Myocyte (in vitro differentiated cells): ENCODE measurements at regions not wholly inside any gene's neighbourhood (a gene's known extent, or its start where the extent isn't known, plus 50 kb on each side); places are given as distances from the start of the nearest gene placed in this dataset.

Experiments
- DNase-seq: peaks from one replicate; pipeline ENCODE4 v3.0.0-alpha.2; 2012; ENCODE audit warnings: low read depth

DNA sequence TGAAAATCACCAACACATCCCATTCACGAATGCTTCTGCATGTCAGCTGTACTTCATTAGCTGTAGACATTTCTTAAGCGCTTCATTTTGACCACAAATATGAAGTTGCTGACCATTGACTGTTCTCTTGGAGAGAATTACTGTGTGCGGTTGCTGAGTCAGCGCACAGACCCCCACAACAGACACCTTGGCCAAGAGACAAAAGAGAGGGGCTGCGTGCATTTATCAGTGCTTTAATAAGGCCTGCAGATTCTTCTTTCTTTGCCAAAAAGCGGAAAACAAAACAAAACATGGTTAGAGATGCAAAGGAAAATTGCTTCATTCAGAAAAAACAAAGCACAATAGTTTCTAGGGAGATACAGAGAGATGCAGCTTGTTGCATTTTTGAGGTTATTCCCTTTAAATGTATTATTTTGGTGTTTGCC lies 174.7 kb downstream of the ACKR3 start:
- peak; percentile 93 for DNase-seq

DNA sequence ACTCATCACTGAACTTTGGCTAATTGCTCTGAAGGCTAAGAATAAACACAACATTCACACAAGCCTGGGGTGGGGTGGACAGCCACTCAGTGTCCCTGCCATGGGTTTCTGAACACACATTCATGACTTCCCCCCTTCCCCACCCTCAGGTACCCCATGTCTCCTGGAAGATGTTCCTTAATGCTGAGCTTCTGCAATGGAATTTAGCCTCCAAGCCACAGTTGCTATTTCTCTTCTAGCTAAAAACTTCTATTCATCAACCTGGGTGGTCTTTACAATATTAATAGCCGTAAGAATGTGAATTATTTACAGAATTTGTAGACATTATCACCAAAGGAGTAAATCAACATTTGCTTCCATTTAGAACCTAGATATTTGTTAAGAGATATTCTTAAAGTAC lies 175.1 kb downstream of the ACKR3 start:
- no peak for DNase-seq

DNA sequence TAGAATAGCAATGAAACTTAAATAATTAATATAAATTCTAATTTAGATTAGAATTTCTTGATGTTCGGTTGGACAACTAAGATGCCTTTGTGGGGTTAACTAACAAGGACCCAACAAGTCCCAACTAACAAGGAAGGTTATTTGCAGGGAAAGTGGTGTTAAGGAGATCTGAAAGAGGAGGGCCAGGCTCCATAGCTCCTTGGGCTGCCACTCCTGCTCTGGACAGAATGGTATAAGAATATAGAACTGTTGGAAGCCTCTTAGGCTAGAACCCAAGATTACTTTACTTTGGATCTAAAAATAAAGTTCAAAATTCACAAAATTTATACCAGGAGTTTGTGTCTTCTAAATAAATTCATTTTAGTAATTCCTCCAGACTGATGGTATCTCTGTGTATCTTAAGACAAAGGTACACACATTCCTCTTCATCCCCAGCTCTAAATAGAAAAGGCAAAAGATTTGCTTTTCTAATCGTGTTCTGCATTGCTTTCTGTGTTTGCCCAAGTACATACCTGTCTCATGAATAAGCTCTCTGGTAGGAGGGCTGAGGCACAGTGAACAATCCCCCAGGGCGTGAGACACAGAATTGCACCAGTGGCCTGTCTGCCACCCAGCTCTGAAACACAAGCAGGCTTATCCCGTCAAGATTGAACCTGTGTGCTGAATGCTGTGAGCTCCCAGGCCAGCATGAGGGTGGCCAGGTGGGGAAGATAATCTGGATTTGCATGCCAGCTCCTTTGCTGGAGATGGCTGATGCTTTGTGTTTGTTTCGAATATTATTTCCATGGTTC lies 176.0 kb downstream of the ACKR3 start:
- peak; percentile 61 for DNase-seq

DNA sequence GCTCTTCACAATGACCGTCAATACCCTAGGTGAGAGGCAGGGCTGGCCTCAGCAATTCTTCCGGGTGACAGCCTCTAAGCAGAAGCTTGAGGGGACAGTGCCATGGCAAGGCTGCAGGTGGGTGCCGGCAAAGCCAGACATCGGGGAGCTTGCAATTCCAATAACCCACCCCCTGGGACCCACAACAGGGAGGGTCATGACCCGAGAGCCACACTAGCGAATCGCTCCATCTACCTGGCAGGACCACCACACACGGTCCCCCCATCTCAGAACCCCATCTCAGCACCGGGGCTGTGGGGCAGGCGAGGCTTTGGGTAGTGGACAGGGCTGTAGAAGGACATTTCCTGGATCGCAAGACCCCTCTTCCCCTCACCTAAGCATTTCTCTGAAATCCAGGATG lies 177.2 kb downstream of the ACKR3 start:
- no peak for DNase-seq

DNA sequence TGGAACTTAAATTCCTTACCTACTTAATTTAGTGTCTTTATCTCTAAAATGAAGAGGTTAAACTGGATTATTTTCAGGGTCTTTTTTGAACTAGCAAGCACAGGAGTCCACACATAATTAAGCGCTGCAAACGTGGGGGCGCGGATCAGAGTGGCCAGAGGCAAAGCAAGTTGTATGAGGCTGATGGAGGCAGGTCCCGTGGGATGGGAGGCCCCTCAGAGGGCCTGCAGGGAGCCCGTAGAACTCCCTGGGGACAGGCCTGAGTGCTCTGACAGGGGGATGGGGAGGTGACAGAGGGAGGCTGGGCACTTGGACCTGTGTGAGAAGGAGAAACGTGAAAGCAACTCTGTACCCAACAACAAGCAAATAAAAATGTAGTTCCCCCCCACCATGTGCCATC lies 177.8 kb downstream of the ACKR3 start:
- no peak for DNase-seq

DNA sequence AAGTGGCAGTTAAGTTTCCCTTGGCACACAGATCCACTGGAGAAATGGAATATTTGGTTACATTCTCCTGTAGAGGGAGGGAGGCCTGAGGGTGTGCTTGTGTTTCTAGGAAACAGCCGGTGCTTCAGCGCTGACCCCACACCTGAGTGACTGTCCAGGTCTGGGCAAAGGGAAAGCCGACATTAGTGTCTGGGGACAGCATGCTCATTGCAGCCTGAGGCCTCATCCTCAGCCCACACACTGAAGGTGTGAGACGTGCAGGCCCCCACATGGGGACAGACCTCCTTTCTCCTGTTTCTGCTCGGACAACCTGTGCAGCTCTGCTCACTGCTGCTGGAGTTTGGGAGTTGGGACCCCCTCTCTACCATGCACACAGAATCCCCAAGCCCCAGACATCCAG lies 178.3 kb downstream of the ACKR3 start:
- no peak for DNase-seq

DNA sequence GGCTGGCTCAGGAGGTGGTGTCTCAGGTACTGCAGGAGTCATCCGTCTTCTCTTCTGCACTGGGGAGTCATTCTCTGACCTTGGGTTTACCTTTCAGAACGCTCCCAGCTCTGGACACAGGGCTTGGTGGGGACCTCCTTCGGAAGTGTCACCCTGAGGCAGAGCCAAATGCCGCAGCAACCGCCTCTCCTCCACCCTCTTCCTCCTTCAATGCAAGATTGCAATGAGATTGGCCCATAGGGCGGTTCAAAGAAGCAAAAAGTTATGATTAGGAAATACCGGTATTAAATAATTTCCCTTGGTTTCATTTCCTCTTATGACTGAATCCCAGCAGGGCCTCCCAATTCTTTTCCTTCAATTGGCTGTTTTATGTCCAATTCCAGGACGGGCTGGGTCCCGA lies 178.8 kb downstream of the ACKR3 start:
- DNase-seq = no peak

DNA sequence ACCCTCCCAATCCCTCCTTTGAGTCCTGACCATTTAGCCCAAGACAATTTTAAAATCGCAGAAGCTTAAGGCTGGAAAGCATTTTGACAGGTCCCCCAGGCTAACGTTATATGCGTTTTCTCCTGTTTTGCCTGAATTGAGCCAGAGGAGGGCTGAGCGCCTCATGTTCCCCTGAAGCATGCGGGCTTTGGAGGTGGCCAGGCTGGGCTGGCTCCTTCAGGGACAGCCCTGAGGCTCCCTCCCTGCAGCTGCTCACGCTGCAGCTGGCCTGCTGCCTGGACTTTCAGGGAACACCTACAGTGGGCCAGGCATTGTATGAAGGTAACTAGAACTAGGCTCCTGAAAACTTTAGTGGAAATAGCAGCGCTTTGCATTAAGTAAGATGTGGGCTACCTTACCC lies 179.2 kb downstream of the ACKR3 start:
- peak; percentile 62 for DNase-seq

DNA sequence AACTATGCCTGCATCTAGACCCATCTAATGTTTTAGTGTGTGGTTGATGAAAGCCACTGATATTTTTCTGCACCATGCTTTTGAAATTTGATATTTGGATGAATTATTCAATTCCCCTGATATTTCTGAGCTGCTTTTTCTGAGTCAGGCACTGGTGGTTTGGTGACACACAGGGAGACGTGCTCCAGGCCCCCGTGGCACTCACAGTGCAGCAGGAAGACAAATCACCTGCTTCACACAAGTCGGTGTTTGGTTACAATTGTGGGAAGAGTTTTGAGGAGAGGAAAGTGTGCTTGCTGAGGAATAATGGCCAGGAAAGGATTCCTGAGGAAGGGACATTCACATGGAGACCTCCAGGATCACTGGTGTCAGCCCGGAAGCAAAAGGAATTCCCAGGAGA lies 179.7 kb downstream of the ACKR3 start:
- peak; percentile 88 for DNase-seq

DNA sequence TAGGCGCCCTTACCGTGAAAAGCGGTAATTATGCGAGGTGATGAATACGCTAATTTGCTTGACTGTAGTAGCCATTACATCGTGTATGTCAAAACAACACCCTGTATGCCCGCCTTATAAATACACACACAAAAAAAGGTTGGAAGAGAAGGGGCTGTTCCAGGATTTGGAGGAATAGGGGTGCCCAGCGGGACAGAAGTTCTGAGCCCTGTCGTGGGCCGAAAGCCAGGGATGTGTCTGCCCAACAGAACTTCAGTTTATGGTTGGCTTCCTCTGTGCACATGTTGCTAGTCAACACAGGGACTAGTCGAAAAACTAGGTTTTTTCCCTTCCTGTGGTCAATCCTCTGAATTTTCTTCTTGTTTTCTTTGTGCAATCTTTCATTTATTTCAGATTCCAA lies 182.5 kb downstream of the ACKR3 start:
- DNase-seq = no peak

DNA sequence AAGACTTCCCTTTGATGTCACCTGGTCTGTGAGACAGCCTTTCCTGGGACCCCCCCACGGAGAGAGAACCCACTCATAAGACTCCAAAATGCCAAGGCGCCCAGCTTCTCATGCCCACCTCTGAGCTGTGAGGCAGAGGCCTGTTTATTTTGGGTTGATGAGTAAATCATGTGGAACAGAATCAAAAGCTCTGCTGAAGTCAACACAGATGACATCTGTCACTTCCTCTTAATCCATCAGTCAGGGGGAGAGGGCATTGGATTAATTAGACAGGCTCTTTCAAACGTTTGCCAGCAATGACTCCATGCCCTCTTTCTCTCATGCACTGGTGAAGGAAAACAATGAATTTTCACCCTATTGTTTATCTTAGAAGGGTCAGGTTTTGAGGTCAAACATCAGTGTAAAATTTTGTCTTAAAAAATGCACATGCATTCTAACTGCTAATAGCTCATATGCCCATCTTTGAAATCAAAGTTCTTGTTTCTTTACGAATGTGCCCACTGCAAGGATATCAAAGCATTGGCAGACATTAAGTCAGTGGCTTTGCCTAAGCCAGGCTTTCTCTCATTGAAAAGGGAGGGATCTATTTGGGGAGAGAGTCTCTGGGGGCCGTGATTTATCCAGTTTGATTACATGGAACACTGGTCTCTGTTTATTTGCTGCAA lies 184.1 kb downstream of the ACKR3 start:
- peak; percentile 81 for DNase-seq

DNA sequence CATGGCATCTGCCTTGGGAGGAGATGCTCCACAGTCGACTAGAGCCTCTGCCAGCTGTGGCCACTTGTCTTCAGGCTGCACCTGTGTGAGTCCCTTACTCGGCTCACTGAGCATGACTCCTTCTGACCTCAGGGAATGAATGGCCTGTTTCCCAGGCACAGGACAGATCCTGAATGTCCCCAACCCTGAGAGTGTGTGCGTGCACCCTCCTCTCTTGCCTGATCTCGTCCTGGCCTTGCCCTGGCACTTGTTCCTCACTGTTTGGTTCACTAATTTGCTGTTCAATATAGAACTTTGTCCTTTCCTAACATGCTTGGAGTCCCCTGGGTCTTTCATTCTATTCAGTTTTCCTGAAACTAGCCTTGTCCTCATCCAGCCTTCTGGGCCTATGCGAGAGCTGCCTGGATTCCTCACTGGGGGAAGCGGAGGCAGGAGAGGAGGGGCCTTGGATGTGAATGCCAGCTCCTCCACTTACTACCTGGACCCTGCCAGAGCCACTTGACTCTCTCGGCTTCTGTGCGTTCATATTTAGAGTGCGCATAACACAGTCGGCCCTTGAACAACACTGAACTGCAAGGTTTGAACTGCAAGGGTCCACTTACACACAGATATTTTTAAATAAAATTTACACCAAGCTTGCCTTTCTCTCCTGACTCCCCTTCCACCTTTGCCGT lies 184.8 kb downstream of the ACKR3 start:
- DNase-seq = peak; percentile 78

DNA sequence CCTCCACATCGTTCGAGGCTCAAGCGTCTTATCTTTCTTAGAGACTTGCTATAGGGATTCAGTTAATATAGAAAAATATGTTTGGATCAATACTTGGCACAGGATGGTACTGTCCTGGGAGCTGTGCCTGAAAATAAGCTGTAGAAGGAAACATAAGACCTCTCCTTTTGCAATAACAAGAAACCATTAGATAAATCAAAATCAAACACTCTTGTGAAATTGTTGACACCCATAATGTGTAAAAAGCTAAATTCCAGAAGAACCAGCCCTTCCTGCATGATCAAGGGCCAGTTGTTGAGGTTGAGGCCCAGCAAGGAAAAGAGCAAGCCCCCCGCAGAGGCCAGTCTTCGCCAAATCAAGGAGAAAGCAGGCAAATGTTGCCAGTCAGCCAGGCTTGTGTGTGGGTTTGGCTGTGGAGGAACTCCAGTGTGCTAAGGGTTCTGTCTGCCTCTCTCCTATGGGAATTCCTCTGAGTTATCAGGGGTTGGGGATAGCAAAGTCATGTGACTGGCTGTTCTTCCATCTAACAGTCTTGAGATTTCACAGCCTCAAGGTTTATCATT lies 185.7 kb downstream of the ACKR3 start:
- DNase-seq = no peak

DNA sequence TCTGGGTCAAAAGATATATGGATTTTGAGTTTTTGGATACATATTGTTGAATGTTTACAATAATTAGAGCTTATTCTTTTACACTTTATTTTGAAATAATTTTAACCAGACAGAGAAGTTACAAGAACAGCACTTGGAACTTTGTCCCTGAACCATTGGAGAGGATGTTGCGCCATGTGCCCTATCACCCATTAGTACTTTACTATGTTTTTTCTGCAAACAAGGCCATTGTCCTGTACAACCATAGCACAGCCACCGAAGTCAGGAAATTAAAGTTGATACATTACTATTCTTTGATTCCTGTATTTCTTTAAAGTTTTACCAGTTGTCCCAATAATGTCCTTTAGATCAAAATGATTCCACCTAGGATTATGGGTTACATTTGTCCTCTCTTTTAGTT lies 188.8 kb downstream of the ACKR3 start:
- DNase-seq = no peak

DNA sequence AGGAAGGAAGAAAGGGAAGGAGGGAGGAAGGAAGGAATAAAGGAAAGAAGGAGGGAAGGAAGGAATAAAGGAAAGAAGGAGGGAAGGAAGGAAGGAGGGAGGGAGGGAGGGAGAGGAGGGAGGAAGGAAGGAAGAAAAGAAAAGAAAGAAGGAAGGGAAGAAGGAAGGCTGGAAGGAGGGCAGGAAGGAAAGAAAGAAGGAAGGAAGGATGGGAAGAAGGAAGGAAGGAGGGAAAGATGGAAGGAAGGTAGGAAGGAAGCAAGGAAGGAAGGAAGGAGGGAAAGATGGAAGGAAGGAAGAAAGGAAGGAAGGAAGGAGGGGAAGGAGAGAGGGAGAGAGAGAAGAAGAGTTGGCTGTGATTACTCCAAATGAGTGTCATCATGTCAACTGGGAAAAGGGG lies 190.6 kb downstream of the ACKR3 start:
- DNase-seq = no peak

DNA sequence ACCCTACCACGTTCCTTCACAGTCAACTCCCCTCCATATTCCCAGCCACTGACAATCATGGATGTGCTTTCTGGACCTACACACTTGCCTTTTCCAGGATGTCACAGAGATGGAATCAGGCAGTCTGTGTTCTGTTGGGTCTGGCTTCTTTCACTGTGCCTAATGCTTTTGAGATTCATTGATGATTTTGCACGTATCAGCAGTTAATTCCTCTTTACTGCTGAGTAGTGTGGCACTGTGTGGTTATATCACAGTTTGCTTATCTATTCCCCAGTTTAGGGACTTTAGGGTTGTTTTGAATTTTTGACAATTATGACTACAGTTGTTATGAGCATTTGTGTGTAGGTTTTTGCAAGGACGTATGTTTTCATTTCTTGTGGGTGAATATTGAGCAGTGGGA lies 191.7 kb downstream of the ACKR3 start:
- no peak for DNase-seq

DNA sequence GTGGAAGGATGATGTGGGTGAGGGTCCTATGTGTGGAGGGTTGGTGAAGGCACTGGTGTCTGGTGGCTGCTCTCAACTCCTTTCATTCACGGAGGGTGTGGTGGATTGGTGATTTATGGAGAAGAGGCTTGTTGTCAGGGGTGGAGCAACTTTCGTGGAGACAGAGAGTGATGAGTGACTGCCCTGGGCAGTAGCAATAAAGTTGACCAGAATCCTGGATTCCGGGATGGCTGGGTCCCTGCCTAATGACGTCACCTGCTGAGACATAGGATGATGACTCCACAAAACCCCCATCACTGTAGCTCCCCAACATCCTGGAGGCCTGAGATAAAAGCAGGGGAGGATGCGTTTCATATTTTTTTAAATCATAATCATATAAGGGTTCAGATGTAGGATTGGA lies 193.0 kb downstream of the ACKR3 start:
- DNase-seq = no peak

DNA sequence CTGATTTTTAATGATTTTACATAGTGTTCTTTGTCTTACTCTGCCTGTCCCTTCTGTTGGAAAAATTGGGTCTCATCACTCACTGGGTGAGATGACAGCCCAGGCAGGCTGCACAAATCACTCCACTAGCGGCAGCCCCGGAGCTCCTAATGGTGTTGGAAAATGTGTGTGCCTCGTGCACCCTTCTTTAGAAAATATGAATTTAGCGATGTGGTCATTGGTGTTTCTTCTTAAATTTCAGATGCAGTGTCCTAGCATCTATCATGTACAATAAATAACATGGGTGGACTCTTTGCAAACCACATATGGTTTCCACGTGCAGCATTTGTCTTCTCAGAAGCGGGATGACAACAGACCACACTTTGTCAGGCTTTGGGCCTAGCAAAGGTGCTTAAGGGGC lies 194.2 kb downstream of the ACKR3 start:
- no peak for DNase-seq

DNA sequence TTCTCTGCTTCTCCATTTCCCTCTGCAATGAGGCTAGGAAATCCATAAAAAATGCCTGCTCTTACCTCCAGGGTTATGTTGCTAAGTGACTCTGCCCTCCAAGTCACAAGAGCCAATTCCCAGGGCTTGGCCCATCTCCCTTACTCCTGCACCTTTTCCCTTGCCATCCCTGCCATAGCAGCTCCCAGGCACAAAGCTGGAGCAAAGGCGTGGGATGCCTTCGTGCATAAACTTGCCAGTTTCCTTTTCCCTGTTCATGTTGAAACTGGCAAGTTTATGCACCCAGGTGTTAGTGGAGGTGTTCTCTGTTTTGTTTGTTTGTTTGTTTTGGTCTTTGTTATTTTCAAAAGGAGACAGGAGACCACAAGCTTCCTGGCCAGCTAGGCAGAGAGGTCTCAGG lies 195.1 kb downstream of the ACKR3 start:
- no peak for DNase-seq

DNA sequence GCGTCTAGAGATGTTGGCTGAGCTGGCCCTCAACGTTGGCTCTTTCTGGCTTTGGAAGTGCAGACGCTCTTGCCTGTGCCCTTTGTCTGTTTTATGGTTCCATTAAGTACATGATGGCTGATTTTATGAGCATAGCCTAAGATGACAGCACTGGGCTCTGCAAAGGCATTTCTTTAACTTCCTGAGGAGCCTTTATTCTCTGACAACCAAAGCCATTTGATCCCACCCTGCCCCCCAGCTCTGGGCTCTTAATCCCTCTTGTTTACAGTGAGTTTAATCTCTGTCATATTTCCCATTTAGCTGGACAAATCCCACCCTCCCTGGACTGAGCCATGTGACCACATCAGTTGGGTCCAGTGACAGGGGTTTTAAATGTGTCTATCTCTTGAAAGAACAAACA lies 195.9 kb downstream of the ACKR3 start:
- DNase-seq = no peak

DNA sequence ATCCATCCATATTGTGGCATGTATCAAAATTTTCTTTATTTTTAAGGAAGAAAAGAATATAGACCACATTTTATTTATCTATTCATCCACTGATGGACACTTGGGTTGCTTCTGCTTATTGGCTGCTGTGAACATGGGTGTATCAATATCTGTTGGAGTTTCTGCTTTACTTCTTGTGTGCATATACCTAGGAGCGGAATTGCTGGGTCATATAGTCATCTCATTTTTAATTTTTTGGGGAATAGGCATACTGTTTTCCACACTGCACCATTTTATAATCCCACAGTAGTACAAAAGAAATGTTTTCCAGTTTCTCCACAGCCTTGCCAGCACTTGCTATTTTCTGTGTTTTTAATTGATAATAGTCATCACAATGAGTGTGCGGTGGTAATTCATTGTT lies 197.2 kb downstream of the ACKR3 start:
- no peak for DNase-seq

DNA sequence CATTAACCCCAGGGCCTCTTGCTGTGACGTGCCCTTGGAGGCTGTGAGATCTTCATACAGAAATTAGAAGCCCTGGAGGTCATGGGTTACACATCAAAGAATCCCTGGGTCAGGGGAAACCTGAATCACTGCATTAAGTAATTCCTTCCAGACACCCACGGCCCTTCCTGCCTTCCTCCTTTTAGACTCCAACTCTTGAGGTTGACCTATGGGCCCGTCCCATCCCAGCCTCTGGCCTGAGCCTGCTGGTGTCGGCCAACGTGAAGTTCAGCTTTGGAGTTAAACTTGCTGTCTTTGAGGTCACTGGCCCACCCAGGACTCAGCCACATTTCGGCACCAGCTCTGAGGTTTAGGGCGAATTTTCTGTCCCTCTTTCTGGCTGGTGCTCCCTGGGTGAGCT lies 198.3 kb downstream of the ACKR3 start:
- no peak for DNase-seq
